ENCODE measurements at regions not wholly inside any gene's neighbourhood (a gene's known extent, or its start where the extent isn't known, plus 50 kb on each side); places are given as distances from the start of the nearest gene placed in this dataset.

DNA sequence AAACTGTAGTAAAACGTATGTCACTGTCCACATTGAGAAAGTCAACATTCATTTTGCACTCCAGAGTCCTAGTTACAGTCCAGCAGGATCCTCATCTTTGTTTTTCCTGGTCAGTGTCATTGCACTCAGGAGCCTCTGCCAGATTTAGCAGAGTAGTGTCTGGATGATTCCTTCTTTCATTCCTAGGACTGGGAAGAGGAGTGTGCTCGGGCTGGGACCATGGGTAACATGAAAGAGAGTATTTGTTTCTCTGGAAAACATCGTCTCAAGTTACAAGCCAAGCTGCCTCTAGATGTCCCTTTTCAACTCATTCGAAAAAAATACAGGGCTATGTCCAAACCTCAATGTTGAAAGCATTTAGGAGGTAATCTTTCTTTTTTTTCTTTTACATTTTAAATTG lies 69.9 kb upstream of the TNIP3 start:
- no peak for TF ChIP-seq TAF1 (CRISPR knock-in tag; IDR thresholded peaks at IDR 0.05)
- TF ChIP-seq POLR2AphosphoS5 (IDR thresholded peaks at IDR 0.05; ENCODE audit: low read depth, low read length), result no peak
- TF ChIP-seq, protein P1, sequence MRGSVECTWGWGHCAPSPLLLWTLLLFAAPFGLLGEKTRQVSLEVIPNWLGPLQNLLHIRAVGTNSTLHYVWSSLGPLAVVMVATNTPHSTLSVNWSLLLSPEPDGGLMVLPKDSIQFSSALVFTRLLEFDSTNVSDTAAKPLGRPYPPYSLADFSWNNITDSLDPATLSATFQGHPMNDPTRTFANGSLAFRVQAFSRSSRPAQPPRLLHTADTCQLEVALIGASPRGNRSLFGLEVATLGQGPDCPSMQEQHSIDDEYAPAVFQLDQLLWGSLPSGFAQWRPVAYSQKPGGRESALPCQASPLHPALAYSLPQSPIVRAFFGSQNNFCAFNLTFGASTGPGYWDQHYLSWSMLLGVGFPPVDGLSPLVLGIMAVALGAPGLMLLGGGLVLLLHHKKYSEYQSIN (CRISPR knock-in tag; IDR thresholded peaks at IDR 0.05; ENCODE audit: borderline replicate concordance), result no peak
- no peak for TF ChIP-seq ZNF329 (CRISPR knock-in tag; IDR thresholded peaks at IDR 0.05; ENCODE audit: low read depth)
